IMR-90 (cell line): ENCODE measurements at regions not wholly inside any gene's neighbourhood (a gene's known extent, or its start where the extent isn't known, plus 50 kb on each side); places are given as distances from the start of the nearest gene placed in this dataset.

ENCODE experiments used
- BHLHE40 ChIP-seq: fragments of 150-350 bp; IDR thresholded peaks from 2 replicates; pipeline ENCODE4 v1.6.1; 2016; ENCODE audit warnings: mild to moderate bottlenecking, low read depth, low read length
- FOS ChIP-seq: fragments of 150-350 bp; IDR thresholded peaks from 2 replicates; pipeline ENCODE4 v1.6.1; 2016; ENCODE audit warnings: low read depth, low read length
- MXI1 ChIP-seq: IDR thresholded peaks from 2 replicates; pipeline ENCODE4 v1.6.1; 2012; ENCODE audit warnings: low read depth, mild to moderate bottlenecking, low read length, moderate library complexity, borderline replicate concordance
- POLR2A ChIP-seq: IDR thresholded peaks from 2 replicates; pipeline ENCODE4 v1.6.1; 2012; ENCODE audit warnings: mild to moderate bottlenecking, low read depth, low read length
- RCOR1 ChIP-seq: IDR thresholded peaks from 2 replicates; pipeline ENCODE4 v1.6.1; 2012; ENCODE audit warnings: mild to moderate bottlenecking, low read length, improper control_type of control experiment; ENCODE audit not compliant: insufficient replicate concordance
- TF ChIP-seq, protein P1 (sequence below): conservative IDR thresholded peaks from 2 replicates; pipeline ENCODE4 v1.5.1; 2012; ENCODE audit warnings: mild to moderate bottlenecking, low read depth, low read length, improper control_type of control experiment

DNA sequence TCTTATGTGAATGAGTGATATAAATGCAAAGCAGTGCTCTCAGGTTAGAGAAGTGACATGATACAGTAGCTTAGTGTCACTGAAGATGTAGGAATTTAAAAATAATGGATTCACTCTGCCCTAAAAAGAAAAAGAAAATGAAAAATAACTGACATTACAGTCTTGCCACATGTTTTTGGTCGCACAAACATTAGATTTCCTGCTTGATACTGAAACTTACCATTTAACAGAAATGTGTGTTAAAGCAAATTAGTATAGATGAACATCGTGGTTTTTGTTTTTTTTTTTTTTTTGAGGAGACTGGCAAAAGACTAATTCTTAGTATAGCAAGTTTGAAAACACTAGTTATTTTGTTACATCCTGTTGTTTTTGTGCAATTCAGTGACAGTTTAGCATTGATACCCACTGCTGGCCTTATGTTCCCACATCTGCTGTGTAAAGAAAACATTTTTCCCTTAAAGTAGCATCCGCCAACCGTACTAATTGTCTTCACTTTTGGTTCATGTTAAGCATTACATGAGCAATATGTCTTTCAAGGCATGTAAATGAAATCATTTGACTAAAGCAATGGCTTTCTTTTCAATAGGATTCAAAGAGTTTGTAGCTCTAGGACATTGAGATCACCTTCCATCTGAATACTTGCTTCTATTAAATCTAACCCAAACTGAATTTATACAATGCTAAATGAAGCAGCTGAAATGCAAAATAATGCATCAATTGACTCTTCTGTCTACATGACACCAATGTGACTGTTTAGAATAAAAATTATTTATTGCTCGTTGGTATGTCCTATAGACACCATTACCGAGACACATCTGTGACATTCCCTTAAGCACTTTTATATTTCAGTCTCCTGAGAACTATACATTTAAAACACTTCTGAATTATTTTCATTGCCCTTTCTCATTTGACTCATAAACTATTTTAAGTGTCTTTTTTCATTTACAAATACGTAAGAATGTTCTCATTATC lies 859.1 kb downstream of the MAT2B start:
- TF ChIP-seq, protein P1, sequence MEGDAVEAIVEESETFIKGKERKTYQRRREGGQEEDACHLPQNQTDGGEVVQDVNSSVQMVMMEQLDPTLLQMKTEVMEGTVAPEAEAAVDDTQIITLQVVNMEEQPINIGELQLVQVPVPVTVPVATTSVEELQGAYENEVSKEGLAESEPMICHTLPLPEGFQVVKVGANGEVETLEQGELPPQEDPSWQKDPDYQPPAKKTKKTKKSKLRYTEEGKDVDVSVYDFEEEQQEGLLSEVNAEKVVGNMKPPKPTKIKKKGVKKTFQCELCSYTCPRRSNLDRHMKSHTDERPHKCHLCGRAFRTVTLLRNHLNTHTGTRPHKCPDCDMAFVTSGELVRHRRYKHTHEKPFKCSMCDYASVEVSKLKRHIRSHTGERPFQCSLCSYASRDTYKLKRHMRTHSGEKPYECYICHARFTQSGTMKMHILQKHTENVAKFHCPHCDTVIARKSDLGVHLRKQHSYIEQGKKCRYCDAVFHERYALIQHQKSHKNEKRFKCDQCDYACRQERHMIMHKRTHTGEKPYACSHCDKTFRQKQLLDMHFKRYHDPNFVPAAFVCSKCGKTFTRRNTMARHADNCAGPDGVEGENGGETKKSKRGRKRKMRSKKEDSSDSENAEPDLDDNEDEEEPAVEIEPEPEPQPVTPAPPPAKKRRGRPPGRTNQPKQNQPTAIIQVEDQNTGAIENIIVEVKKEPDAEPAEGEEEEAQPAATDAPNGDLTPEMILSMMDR = no peak
- TF ChIP-seq FOS (no peak), BHLHE40 (no peak), POLR2A (no peak), MXI1 (no peak), RCOR1 (no peak)
